Activated gamma-delta T cell (primary cell): ENCODE measurements at regions not wholly inside any gene's neighbourhood (a gene's known extent, or its start where the extent isn't known, plus 50 kb on each side); places are given as distances from the start of the nearest gene placed in this dataset.
"Not testable (repeated sequence)": the region's sequence is repeated elsewhere in the genome, so short reads cannot be mapped to it uniquely, and the experiment has no call there.

Experiments
- DNase-seq: peaks from one replicate; lab custom pipeline; 2025; lab: John Stamatoyannopoulos, UW

DNA sequence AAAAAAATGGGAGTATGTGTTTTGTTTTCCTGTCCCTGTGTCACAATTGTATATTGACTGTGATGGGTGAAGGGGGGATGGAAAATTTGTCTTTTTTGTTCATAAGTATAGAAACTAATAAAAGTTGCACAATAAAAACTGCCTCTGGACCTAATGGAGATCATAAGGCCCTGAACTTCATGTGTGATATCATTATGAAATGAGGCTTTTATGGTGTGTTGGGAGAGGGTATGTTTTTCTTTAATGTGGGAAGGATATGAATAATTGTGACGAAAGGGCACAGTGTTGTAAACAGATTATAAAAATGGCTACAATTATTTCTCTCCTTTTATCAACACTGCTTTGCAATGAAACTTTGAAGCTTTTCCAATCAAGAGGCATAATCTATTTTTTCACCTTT is 1889.3 kb upstream of the CELF4 start:
- DNase-seq, result no peak

DNA sequence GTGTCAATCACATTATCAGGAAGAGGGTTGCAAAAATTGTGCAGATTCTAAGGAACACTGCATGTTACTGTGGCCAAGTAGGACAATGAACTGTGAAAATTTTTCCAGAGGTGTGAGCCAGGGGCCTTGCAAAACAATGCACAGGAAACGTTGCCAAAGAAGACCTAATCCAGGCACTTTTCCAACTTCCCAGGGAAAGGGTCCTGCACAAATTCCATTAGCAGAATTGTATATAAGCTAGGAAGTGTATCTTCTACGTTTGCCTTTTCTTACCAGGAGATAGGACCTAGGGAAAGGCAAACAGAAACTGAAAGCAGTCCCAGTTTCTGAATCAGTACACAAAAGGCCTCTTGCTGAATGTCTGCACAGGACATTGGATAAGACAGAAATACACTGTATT is 1888.3 kb upstream of the CELF4 start:
- no peak for DNase-seq

DNA sequence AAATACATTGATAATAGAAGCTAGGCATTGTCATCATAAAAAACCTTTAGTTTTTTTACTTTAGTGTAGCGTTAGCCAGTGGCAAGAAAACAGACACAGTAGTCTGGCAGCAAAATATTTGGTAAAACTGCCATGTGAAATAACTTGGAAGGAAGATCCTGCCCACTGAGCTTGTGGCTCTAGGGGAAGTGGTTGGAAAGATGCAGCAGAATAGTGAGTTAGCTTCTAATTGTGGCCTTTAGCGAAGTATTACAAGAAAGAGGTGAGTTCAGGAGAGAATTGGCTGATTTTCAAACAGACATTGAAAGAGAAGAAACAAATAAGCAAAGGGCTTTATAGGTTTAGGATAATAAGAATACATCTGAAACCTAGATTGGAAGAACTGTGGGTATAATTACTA is 1887.8 kb upstream of the CELF4 start:
- no peak for DNase-seq

DNA sequence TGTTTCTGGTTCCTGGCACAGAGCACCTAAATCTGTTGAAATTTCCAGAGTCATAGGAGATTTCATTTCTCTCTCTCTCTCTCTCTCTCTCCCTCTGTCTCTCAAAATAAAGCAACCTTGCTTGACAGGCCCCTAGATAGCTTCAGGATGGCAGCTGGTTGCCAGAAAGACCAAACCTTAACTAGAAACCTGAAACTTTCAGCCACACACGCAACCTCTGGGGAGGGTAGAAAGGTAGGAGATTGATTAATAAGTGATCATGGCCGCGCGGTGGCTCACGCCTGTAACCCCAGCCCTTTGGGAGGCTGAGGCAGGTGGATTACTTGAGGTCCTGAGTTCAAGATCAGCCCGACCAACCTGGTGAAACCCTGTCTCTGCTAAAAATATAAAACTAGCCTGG is 1885.4 kb upstream of the CELF4 start:
- DNase-seq, result no peak

DNA sequence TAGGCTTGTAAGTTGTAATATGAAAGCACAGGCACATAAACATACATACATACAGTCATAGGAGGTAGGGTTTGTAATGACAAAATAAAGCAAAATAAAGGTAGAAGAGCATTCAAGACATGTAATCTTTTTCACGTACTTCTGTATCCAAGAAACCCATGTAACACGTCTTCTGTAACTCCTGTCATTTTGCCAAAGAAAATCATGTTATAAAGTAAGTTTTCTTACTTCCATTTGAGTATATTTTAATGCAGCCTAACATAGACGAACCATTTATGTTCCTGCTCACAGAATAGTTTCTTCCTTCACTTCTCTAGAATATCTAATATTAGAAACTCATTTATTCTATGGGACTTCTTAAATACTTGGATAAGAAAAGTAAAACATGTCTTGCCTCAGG is 1884.0 kb upstream of the CELF4 start:
- DNase-seq, result no peak

DNA sequence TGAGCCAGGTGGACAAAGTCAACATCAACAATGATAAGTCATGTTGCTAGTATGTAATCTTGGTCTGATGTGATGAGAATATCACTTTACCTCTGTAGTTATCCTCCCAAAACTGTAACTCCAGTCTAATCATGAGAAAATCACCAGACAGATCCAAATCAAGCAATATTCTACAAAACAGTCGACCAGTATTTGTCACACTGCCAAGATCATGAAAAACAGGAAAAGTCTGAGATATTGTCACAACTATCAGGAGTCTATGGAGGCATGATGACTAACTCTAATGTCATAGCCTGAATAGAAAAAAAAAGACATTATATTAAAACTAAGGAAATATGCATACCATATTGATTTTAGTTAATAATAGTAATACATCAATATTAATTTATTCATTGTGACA is 1883.3 kb upstream of the CELF4 start:
- DNase-seq, result no peak

DNA sequence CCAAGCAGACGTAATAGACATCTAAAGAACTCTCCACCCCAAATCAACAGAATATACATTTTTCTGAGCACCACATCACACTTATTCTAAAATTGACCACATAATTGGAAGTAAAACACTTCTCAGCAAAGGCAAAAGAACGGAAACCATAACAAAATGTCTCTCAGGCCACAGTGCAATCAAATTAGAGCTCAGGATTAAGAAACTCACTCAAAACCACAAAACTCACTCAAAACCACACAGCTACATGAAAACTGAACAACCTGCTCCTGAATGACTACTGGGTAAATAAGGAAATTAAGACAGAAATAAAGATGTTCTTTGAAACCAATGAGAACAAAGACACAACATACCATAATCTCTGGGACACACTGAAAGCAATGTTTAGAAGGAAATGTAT is 1879.4 kb upstream of the CELF4 start:
- DNase-seq, result not testable (repeated sequence)

DNA sequence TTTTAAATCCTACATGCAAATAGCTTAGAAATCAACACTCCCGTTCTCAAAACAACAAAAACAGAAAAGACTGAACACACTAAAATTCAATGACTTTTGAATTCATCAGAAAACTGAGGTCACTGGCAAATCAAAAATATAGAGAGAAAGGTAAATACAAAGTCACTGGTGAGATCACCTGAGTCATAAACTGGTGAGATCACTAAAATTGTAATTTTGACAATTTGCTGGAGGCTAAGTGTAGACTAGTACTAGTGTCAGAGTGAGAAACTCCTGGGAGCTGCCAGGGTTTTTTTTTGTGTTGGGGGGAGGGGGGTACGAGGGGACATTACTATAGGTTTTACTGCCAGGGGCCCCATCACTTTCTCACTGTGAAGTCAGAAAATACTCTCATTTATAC is 1876.0 kb upstream of the CELF4 start:
- no peak for DNase-seq

DNA sequence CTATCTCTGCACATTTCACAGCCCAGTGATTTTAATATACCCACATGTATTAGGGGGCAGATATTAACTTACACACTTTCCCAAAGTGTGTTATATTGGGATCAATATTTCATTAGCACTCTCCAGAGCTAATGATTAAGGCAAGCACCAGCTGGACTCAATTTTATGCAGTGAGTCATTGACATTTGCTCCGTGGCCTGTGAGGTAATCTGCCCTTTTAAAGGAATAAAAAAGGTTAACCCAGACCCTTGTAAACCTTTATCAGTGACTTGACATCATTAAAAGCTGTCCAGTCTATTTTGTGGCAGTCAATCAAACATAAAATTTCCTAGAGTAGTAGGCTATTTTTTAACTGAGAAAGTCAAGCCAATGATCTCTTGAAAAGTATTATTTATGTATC is 1870.4 kb upstream of the CELF4 start:
- no peak for DNase-seq

DNA sequence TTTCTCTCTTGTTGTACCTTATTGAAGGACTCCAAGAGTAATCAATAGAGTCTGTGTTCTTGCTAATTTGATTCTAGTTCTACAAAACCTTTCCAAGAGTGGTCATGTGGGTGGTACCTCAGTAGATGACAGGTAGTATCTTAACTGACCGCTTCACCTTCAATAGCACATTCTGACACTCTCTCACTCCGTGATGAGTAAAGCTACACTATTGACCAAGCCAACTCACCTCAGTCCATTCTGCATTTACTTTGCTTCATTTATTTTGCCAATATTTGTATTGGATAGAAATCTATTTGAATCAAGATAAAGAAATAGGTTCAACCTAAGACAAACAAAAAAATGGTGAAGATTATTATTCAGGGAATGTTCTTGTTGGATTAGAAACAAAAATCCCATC is 1869.6 kb upstream of the CELF4 start:
- DNase-seq, result no peak

DNA sequence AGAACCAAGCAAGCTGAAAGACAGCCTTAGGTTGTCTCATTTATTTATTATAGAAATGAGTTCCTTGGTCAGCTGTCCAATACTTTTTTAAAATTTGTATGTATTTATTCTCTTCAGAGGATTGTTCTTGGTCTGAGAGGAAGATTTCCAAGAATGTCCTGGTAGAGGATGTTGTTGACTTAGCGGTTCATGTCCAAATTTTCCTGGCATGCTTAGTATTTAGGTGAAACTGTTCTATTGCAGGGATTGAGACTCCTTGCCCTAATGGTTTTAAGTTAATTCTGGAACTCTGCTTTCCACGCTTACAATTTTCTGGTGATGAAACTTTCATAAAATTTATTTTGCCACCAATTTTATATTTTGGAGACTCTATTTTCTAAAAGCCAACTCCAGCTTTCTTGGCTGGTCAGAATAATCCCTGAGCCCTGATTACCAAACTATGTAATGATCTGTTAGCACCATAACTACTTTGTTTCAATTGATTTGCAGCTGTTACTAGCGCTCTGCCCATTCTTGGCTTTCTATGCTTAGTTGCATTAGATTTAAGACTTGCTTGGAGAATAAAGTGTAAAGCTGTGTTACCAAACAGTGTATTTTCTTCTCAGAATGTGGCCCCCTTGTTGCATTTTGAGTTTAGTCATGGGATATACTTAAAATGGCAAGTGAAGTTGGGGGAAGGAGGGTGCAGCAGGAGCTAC is 1868.8 kb upstream of the CELF4 start:
- DNase-seq, result no peak

DNA sequence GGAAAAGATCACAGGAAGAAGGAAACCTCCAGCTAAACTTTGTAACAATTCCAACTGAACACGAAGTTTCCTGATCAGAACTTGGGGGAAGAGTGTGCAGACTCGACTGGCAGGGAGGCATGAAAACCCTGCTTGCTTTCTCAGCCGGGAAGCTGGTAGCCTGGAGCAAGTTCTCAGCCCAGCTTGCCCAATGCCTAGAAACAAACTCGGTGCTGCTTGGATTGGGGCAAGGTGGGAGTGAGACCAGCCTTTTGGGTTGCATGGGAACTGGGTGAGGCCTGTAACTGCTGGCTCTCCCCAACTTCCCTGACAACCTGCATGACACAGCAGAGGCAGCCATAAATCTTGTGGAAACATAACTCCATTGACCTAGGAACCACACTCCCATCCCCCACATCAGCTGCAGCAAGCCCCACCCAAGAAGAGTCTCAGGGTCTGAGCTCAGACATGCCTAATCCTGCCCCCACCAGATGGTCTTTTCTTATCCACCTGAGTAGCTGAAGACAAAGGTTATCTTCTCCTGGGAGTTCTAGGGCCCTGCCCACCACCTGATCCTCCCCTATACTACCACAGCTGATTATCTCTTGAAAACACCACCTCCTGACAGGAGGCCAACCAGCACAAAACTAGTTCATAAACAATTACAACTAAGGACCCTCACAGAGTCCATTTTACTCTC is 1859.7 kb upstream of the CELF4 start:
- DNase-seq, result no peak

DNA sequence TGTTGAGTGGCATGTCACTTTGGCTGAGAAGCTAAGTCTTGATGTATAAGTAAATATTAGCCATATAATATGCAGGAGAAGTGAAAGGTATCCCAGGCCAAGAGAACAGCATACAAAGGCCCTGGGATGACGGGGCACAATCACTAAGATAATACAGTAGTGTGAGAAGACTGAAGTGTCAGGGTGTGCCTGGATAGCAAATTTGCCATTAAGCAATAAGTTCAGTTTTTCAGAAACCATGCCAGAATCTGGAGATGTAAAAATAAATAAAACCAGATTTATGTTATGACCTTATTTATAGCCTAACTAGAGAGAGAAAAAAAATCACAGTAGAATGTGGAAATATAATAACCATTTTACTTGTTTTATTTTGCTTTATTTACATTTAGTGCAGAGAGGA is 1858.7 kb upstream of the CELF4 start:
- DNase-seq, result no peak

DNA sequence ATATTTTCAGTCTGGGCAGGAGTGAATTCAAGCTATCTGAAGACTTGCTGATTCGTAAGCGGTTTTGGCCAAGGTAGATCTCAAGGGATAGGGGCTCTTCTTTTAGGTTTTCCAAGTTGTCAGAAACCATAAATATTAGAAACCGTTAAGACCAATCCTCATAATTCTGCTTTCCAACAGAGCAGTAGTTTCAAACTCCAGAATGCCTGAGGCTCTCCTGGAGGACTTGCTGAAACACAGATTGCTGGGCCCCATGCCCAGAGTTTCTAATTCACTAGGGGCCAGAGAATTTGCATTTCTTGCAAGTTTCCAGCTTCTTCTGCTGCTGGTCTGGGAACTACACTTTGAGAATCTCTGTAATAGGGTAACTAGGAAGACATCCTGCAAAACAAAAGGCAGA is 1855.7 kb upstream of the CELF4 start:
- no peak for DNase-seq

DNA sequence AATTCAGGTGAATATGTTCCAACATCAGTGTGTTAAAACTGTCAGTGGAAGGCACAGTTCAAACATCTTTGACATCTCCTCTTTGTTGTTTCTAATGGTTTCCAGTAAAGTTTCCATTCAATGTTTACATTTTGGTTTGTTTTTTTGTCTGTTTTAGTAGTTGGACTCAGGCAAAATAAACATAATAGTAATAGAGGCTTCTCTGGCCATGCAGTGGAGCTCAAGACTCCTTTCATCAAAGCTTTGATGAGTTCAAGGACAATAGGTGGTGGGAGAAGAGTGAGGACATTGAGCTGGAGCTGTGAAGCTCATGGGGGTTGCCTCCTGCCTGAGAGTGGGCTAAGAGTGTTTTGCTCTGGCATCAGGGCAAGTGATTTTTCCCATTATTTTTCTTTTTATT is 1853.7 kb upstream of the CELF4 start:
- DNase-seq, result no peak

DNA sequence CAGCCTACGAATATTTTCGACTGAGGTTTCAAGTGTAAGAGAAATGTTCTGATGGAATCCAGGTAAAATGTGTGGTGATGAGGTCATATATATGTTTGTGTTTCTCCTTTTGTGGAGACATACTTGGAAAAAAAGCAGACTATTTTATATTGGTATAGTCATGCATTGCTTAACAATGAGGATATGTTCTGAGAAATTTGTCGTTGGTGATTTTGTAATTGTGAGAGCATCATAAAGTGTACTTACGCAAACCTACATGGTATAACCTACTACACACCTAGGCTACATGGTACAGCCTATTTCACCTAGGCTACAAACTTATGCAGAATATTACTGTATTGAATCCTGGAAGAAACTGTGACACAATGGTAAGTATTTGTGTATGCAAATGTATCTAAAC is 1849.9 kb upstream of the CELF4 start:
- no peak for DNase-seq

DNA sequence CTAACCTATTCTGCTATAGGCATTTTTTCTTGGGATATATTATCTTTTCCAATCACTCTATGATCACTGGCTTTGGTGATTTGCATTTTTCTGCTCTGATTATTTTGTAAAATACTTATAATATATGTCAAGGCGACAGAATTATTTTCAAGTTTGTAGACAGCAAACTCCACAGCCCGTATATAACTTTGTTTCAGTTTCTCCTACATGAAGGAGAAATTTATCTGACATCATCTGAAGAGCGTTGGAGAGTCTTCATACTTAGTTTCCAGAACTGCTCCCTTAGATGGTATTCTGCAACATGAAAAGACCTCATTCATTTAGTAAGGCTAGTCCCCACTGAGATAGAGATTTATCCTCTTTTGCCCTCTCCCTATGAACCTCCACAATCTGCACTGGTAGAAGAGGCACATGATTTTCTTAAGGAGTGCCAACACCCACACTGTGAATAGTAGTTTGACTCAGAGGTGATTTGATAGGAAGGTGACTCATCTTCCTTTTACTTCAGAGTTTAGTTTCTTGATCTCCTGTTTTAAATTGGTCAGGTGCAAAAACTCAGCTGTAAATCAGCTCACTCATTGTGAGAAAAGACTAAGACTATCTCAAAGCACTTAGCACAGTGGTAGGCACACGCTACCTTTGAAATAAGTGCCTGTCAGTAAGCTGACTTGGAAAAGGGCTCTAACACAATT is 1848.6 kb upstream of the CELF4 start:
- no peak for DNase-seq

DNA sequence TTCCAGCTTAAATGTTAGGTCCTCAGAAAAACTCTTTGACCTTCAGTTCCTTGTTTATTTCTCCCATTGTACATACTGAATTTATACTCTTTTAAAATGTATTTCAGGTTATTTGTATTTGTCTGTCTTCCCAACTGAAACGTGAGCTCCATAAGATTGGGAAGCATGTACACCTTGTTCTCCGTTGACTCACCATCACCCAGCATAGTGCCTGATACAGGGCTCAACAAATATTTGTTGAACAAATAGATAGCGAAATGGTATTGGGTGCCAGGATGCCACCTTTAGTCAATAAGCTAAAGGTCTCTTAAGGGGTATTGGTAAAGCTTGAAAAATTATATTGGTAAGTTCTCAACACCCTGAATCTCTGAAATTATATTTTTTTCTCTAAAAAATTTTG is 1841.3 kb upstream of the CELF4 start:
- DNase-seq, result no peak

DNA sequence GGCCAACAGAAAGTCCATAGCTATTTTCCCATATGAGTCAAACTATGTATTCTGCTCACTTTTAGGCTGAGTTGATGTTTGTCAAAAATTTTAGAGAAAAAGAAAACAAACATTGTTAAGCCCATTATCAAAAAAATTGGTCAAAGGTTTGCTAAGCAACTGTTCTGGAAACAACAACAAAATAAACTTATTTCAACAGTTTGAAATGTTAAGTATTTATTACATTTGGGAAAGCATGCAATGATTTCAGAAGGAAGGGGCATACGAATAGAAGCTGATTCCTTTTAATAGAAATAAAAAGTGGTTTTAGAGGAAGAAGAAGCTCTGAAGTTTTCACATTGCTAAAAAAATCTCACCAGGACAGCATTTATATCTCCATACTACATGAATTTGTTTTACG is 1837.5 kb upstream of the CELF4 start:
- no peak for DNase-seq

DNA sequence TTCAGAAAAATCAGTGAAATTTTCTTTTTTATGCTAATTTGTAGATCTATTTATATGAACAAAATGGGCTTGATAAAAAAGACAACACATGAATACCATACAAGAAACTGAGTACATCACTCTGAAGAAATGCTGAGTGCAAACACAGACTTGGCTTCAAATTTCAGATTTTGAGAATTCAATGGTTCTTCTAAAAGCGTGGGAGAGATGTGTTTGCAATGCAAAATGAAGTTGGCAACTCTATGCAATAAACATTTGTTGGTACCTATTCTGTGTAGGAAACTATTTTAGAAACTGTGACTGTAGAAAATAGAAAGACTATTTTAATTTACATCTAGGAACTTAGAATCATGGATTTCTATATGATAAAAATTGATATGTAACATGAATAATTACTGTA is 1834.1 kb upstream of the CELF4 start:
- DNase-seq, result no peak

DNA sequence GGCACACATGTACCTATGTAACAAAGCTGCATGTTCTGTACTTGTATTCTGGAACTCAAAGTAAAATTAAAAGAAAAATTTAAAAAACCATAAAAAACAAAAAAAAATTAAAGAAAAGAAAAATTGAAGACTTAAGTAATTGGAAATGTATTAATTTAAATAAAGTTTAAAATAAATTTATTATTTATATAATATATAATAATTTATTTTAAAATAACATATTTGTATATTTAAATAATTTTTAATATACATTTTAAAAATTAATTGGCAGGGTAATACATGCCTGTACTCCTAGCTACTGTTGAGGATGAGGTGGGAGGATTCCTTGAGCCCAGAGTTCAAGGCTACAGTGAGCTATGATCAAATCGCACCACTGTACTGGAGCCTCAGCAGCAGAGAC is 1830.6 kb upstream of the CELF4 start:
- DNase-seq, result no peak

DNA sequence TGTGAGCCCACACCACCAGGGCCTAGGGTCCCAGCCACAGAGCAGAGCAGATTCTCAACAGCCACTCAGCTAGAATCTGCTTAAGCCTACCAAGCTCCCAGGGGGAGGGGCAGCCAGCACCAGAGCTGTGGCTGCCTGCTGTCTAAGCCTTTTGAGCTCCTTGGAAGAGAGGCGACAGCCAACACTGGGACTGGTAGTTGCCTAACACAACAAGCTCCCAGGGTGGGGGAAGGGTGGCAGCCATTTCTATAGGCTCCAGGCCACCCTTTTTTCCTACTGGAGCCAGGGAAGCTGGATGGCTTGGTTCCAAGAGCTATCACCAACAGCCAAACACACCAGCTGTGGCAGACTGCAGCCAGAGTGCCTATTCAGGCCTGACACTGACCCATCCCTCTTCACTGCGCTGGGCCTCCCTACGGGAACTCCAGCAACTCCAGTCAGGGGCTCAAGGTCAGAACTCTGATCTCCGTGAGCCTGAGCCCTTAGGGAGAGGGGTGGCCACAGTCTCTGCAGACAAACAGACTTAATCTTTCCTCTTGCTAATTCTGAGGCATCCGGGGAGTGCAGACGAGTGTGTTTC is 1824.3 kb upstream of the CELF4 start:
- DNase-seq, result no peak

DNA sequence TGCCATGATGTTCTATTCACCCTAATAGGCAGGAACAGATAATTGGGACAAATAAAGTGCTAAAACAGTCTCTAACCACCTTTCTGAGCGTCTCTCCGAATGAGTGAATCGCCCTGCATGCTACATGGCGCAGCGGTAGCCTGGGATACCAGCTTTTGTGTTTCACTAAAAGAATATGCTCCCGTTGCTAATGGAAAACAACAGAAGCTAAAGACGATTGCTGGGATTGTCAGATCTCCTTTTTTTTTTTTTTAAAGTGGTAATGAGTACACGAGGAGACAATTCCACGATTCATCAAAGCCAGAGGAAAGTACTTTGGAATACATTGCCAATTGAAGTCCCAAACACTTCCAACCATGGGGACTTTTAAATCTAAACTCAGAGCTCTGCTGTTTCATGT is 1815.3 kb upstream of the CELF4 start:
- no peak for DNase-seq
